SK-N-SH (cell line): ENCODE measurements at regions not wholly inside any gene's neighbourhood (a gene's known extent, or its start where the extent isn't known, plus 50 kb on each side); places are given as distances from the start of the nearest gene placed in this dataset.
"Not testable (repeated sequence)": the region's sequence is repeated elsewhere in the genome, so short reads cannot be mapped to it uniquely, and the experiment has no call there.

Experiments
- CTCF ChIA-PET: fragments of 300-600, 350-600 bp; formaldehyde crosslinking; extraction: SDS; loops from one replicate; lab custom pipeline; 2021; lab: Yijun Ruan, JAX
- POLR2A ChIA-PET: fragments of 350-600 bp; sonication (Branson Sonifier 250); formaldehyde crosslinking; extraction: SDS; loops from one replicate; lab custom pipeline; 2020; ENCODE audit warnings: antibody characterized with exemption, inconsistent platforms; lab: Yijun Ruan, JAX
- DNase-seq: peaks from one replicate; pipeline ENCODE4 v3.0.0; 2012
- H2AFZ ChIP-seq: fragments of 200-600 bp; sonication (generic); 2 replicates; pipeline ENCODE4 v1.8.1; 2016; ENCODE audit warnings: antibody characterized with exemption, mild to moderate bottlenecking, low read depth
- H3F3A ChIP-seq: fragments of 200-600 bp; sonication (generic); replicated peaks from 2 replicates; pipeline ENCODE3; 2016; ENCODE audit warnings: antibody characterized with exemption, mild to moderate bottlenecking; ENCODE audit not compliant: insufficient read depth
- H3K27ac ChIP-seq, 2 experiments: fragments of 200-500 bp in 1 of 2; fragments of 200-600 bp in 1 of 2; sonication (Bioruptor generic) in 1 of 2; sonication (generic), shearing (Covaris generic) in 1 of 2; 2 replicates each; pipeline versions ENCODE4 v1.5.1 to v1.6.1; 2014 to 2016; ENCODE audit warnings: low read depth in 2 of 2, inconsistent platforms in 1 of 2, low read length in 1 of 2, mild to moderate bottlenecking in 1 of 2, mixed read lengths in 1 of 2
- H3K27me3 ChIP-seq: fragments of 200-600 bp; sonication (generic), shearing (Covaris generic); 2 replicates; pipeline ENCODE4 v1.6.1; 2016; ENCODE audit warnings: mixed run types; ENCODE audit not compliant: insufficient read depth
- H3K36me3 ChIP-seq, 2 experiments: fragments of 200-500 bp in 1 of 2; fragments of 200-600 bp in 1 of 2; sonication (Bioruptor generic) in 1 of 2; sonication (generic) in 1 of 2; replicated peaks in 1 of 2; 2 replicates each; pipeline versions ENCODE3 to v1.5.1; 2014 to 2016; ENCODE audit warnings: low read length in 1 of 2, mild to moderate bottlenecking in 1 of 2; ENCODE audit not compliant: insufficient read depth in 2 of 2, control insufficient read depth in 1 of 2
- H3K4me1 ChIP-seq, 2 experiments: fragments of 200-500 bp in 1 of 2; fragments of 200-600 bp in 1 of 2; sonication (Bioruptor generic) in 1 of 2; sonication (generic), shearing (Covaris generic) in 1 of 2; 2 replicates each; pipeline versions ENCODE4 v1.5.1 to v1.6.1; 2014 to 2016; ENCODE audit warnings: low read depth in 1 of 2, low read length in 1 of 2, mixed run types in 1 of 2; ENCODE audit not compliant: insufficient read depth in 2 of 2, control insufficient read depth in 1 of 2
- H3K4me2 ChIP-seq: fragments of 200-600 bp; sonication (generic), shearing (Covaris generic); 2 replicates; pipeline ENCODE4 v1.6.1; 2017; ENCODE audit warnings: mixed run types
- H3K4me3 ChIP-seq, 2 experiments: fragments of 200-500 bp in 1 of 2; fragments of 200-600 bp in 1 of 2; sonication (Bioruptor generic) in 1 of 2; sonication (generic), shearing (Covaris generic) in 1 of 2; 2 replicates each; pipeline versions ENCODE4 v1.5.1 to v1.8.1; 2014 to 2016; ENCODE audit warnings: low read depth in 2 of 2, inconsistent platforms in 1 of 2, low read length in 1 of 2, mild to moderate bottlenecking in 1 of 2, mixed read lengths in 1 of 2, moderate library complexity in 1 of 2
- H3K79me2 ChIP-seq: fragments of 200-600 bp; sonication (generic); 2 replicates; pipeline ENCODE4 v1.8.1; 2017; ENCODE audit warnings: mild to moderate bottlenecking; ENCODE audit not compliant: insufficient read depth
- H3K9ac ChIP-seq: fragments of 200-600 bp; sonication (generic); 2 replicates; pipeline ENCODE4 v1.6.1; 2017; ENCODE audit warnings: mixed run types
- H3K9me2 ChIP-seq: fragments of 200-600 bp; sonication (generic); 2 replicates; pipeline ENCODE4 v1.6.1; 2017; ENCODE audit warnings: mixed run types
- H3K9me3 ChIP-seq: fragments of 200-600 bp; sonication (generic); 2 replicates; pipeline ENCODE4 v1.6.1; 2017; ENCODE audit warnings: mixed run types, mild to moderate bottlenecking, moderate library complexity
- H4K20me1 ChIP-seq: fragments of 200-600 bp; sonication (generic); 2 replicates; pipeline ENCODE4 v1.6.1; 2017; ENCODE audit warnings: mild to moderate bottlenecking, mixed run types; ENCODE audit not compliant: insufficient read depth
- CHD2 ChIP-seq: fragments of 150-350 bp; IDR thresholded peaks from 2 replicates; pipeline ENCODE4 v1.6.1; 2018; ENCODE audit warnings: low read length; ENCODE audit not compliant: partially characterized antibody
- ELF1 ChIP-seq: IDR thresholded peaks from 2 replicates; pipeline ENCODE4 v1.4.0; 2012
- FOSL2 ChIP-seq: IDR thresholded peaks from 2 replicates; pipeline ENCODE4 v1.4.0; 2012; ENCODE audit warnings: low read depth, mild to moderate bottlenecking, moderate library complexity, borderline replicate concordance
- FOXM1 ChIP-seq: IDR thresholded peaks from 2 replicates; pipeline ENCODE4 v1.4.0; 2012; ENCODE audit warnings: low read depth, mild to moderate bottlenecking
- IRF3 ChIP-seq: fragments of 150-350 bp; IDR thresholded peaks from 2 replicates; pipeline ENCODE4 v1.6.1; 2016; ENCODE audit warnings: mild to moderate bottlenecking, low read depth, low read length
- MEF2A ChIP-seq: IDR thresholded peaks from 2 replicates; pipeline ENCODE4 v1.4.0; 2012; ENCODE audit warnings: low read depth, borderline replicate concordance
- POLR2AphosphoS5 ChIP-seq: IDR thresholded peaks from 2 replicates; pipeline ENCODE4 v1.6.1; 2012; ENCODE audit warnings: low read depth, low read length
- REST ChIP-seq: IDR thresholded peaks from 2 replicates; pipeline ENCODE4 v1.6.1; 2012; ENCODE audit warnings: mild to moderate bottlenecking, low read depth, low read length, moderate library complexity
- TAF1 ChIP-seq: IDR thresholded peaks from 2 replicates; pipeline ENCODE4 v1.6.1; 2012; ENCODE audit warnings: low read depth, mild to moderate bottlenecking, low read length, moderate library complexity, borderline replicate concordance
- TEAD4 ChIP-seq: IDR thresholded peaks from 2 replicates; pipeline ENCODE4 v1.4.0; 2012; ENCODE audit warnings: mild to moderate bottlenecking, borderline replicate concordance; ENCODE audit not compliant: insufficient read depth
- USF1 ChIP-seq: IDR thresholded peaks from 2 replicates; pipeline ENCODE4 v1.4.0; 2012; ENCODE audit warnings: low read depth, borderline replicate concordance
- USF2 ChIP-seq: fragments of 150-350 bp; IDR thresholded peaks from 2 replicates; pipeline ENCODE4 v1.6.1; 2017; ENCODE audit warnings: antibody characterized with exemption, low read length, low read depth, borderline replicate concordance
- WGBS: methylation state at CpG from one replicate; pipeline ENCODE4 v1.1.6; 2017; ENCODE audit warnings: low lambda C conversion rate; 5-methylcytosine and 5-hydroxymethylcytosine counted together

GRCh38 chr6:66092306-66092705, 385.3 kb upstream of the EYS start:
- H4K20me1 ChIP-seq, CTCF ChIA-PET, POLR2A ChIA-PET, H3K9ac ChIP-seq, H3F3A ChIP-seq, H3K9me3 ChIP-seq, H3K4me2 ChIP-seq, H3K79me2 ChIP-seq, H3K27me3 ChIP-seq, H3K4me1 ChIP-seq, H3K9me2 ChIP-seq, DNase-seq, H3K4me3 ChIP-seq, H3K27ac ChIP-seq, H3K36me3 ChIP-seq, H2AFZ ChIP-seq: not testable (repeated sequence)
- WGBS: 8% methylated on average over 1 of the region's 1 CpG

GRCh38 chr6:66086532-66086931, 379.5 kb upstream of the EYS start:
- Histone ChIP-seq H2AFZ (no peak overlapping the region), H3K9ac (no peak overlapping the region), H3K9me2 (no peaks in the 10 kb centered on the region), H3K36me3 (no peaks in the 10 kb centered on the region), H3K9me3 (no peaks in the 10 kb centered on the region; the same call in 1 of the 2 replicates), H3K79me2 (no peaks in the 10 kb centered on the region), H3K27me3 (no peaks in the 10 kb centered on the region), H4K20me1 (no peaks in the 10 kb centered on the region), H3K4me2 (no peak overlapping the region), H3K4me3 (no peak overlapping the region), H3K27ac (no peak overlapping the region), H3F3A (no peaks in the 10 kb centered on the region), H3K4me1 (no peaks in the 10 kb centered on the region)
- DNase-seq: no peak
- CTCF ChIA-PET: no interaction called here
- POLR2A ChIA-PET: no interaction called here
- TF ChIP-seq FOSL2 (no peak), MEF2A (no peak), USF1 (no peak), REST (no peak), FOXM1 (no peak), CHD2 (no peak), IRF3 (no peak), ELF1 (no peak), TEAD4 (no peak), USF2 (no peak), POLR2AphosphoS5 (no peak), TAF1 (no peak)
